Sigmoid colon (tissue), 6 donors: ENCODE measurements at regions not wholly inside any gene's neighbourhood (a gene's known extent, or its start where the extent isn't known, plus 50 kb on each side); places are given as distances from the start of the nearest gene placed in this dataset.
"Not testable (repeated sequence)": the region's sequence is repeated elsewhere in the genome, so short reads cannot be mapped to it uniquely, and the experiment has no call there.

ENCODE experiments used
- DNase-seq: peaks from one replicate; pipeline ENCODE4 v3.0.0-alpha.2; 2019
- H3K27ac ChIP-seq, 4 donors: fragments of 200-600 bp; sonication (generic); one replicate each; pipeline ENCODE4 v1.5.1; 2016 to 2019; ENCODE audit warnings: mild to moderate bottlenecking in 1 of 4
- H3K27me3 ChIP-seq, 3 donors: fragments of 200-600 bp; sonication (generic); one replicate each; pipeline ENCODE4 v1.5.1; 2019; ENCODE audit warnings: mild to moderate bottlenecking in 1 of 3
- H3K36me3 ChIP-seq, 4 donors: fragments of 200-600 bp; sonication (generic); one replicate each; pipeline ENCODE4 v1.5.1; 2016 to 2019
- H3K4me1 ChIP-seq, 4 donors: fragments of 200-600 bp; sonication (generic); one replicate each; pipeline ENCODE4 v1.5.1; 2017 to 2019
- H3K4me3 ChIP-seq, 4 donors: fragments of 200-600 bp; sonication (generic); one replicate each; pipeline ENCODE4 v1.5.1; 2017 to 2019; ENCODE audit warnings: mild to moderate bottlenecking in 2 of 4, moderate library complexity in 1 of 4
- H3K9me3 ChIP-seq, 4 donors: fragments of 200-600 bp in 3 of 4; sonication (generic) in 3 of 4; one replicate each; pipeline versions ENCODE4 v1.5.1 to v1.6.1; 2013 to 2019
- CTCF ChIP-seq, 4 experiments: fragments of 450-650 bp in 3 of 4; fragments of 200-600 bp in 1 of 4; IDR thresholded peaks; one replicate each; pipeline ENCODE4 v1.5.1; 2016 to 2019; ENCODE audit warnings: antibody characterized with exemption in 4 of 4, mild to moderate bottlenecking in 3 of 4, moderate library complexity in 2 of 4
- EP300 ChIP-seq, 4 donors: sonication (generic); formaldehyde crosslinking; IDR thresholded peaks; one replicate each; pipeline ENCODE4 v1.6.1; 2017; ENCODE audit warnings: antibody characterized with exemption in 4 of 4
- POLR2A ChIP-seq, 2 donors: fragments of 450-650 bp; IDR thresholded peaks; one replicate each; pipeline ENCODE4 v1.6.1; 2016; ENCODE audit warnings: antibody characterized with exemption in 2 of 2, mild to moderate bottlenecking in 2 of 2, moderate library complexity in 2 of 2
- POLR2AphosphoS5 ChIP-seq, 4 donors: sonication (generic); formaldehyde crosslinking; IDR thresholded peaks; one replicate each; pipeline ENCODE4 v1.6.1; 2017; ENCODE audit warnings: antibody characterized with exemption in 4 of 4
- WGBS, 2 donors: extraction: QIAGEN DNeasy Blood & Tissue Kit; methylation state at CpG; one replicate each; pipeline ENCODE4 v1.1.7; 2013; 5-methylcytosine and 5-hydroxymethylcytosine counted together
- intact Hi-C: fragments of 100-400 bp; cut with DNase I; formaldehyde crosslinking; loops from one replicate; pipeline ENCODE4 v1.15.1; 2023
- donor health status: healthy with polysubstance abuse.
- donor health status: healthy.

GRCh38 chr3:20726786-20727185 is 540.8 kb upstream of the SGO1 start:
- intact Hi-C loops: no loop called here
- no peak for DNase-seq
- no peaks in the 10 kb centered on the region for H3K27me3 ChIP-seq
- no peak overlapping the region for H3K4me3 ChIP-seq
- 55 to 65% methylated on average over 2 of the region's 2 CpGs for WGBS, 2 donors
- no peaks in the 10 kb centered on the region for H3K9me3 ChIP-seq
- H3K4me1 ChIP-seq: no peaks in the 10 kb centered on the region
- no peaks in the 10 kb centered on the region for H3K36me3 ChIP-seq
- no peak overlapping the region for H3K27ac ChIP-seq
- TF ChIP-seq CTCF (IDR thresholded peaks at IDR 0.05): no peak
- TF ChIP-seq POLR2A (IDR thresholded peaks at IDR 0.05): no peak
- no peak for TF ChIP-seq EP300 (IDR thresholded peaks at IDR 0.05)

GRCh38 chr3:20724241-20724640 is 538.2 kb upstream of the SGO1 start:
- H3K4me3 ChIP-seq: no peak overlapping the region
- no peaks in the 10 kb centered on the region for H3K36me3 ChIP-seq
- no peaks in the 10 kb centered on the region for H3K9me3 ChIP-seq
- H3K4me1 ChIP-seq: no peaks in the 10 kb centered on the region
- H3K27ac ChIP-seq: no peak overlapping the region
- DNase-seq: no peak
- 80 to 81% methylated on average over 1 of the region's 1 CpG for WGBS, 2 donors
- H3K27me3 ChIP-seq: no peaks in the 10 kb centered on the region
- intact Hi-C loops: no loop called here
- TF ChIP-seq POLR2A (IDR thresholded peaks at IDR 0.05): no peak
- no peak for TF ChIP-seq CTCF (IDR thresholded peaks at IDR 0.05)
- no peak for TF ChIP-seq EP300 (IDR thresholded peaks at IDR 0.05)
- TF ChIP-seq POLR2AphosphoS5 (IDR thresholded peaks at IDR 0.05): no peak

- H3K9me3 ChIP-seq, DNase-seq, H3K4me3 ChIP-seq, H3K27ac ChIP-seq, H3K36me3 ChIP-seq, H3K27me3 ChIP-seq, intact Hi-C loops, H3K4me1 ChIP-seq: not testable (repeated sequence)
- 93% methylated on average over 2 of the region's 2 CpGs for WGBS, 2 donors
Measured at GRCh38 chr3:20716425-20716824, 530.4 kb upstream of the SGO1 start.

- Histone ChIP-seq H3K36me3 (no peaks in the 10 kb centered on the region), H3K27me3 (no peaks in the 10 kb centered on the region), H3K4me1 (no peaks in the 10 kb centered on the region), H3K4me3 (no peak overlapping the region), H3K27ac (no peak overlapping the region), H3K9me3 (peaks cover 0 to 6% (median 0%) of the 10 kb centered on the region in 4 donors)
- intact Hi-C loops: no loop called here
- WGBS, 2 donors: 42 to 51% methylated on average over 1 of the region's 1 CpG
- TF ChIP-seq CTCF (IDR thresholded peaks at IDR 0.05) (no peak), POLR2AphosphoS5 (IDR thresholded peaks at IDR 0.05) (no peak), POLR2A (IDR thresholded peaks at IDR 0.05) (no peak), EP300 (IDR thresholded peaks at IDR 0.05) (no peak)
- DNase-seq: no peak
Measured at GRCh38 chr3:20701641-20702040, 515.6 kb upstream of the SGO1 start.

- no peak overlapping the region for H3K4me3 ChIP-seq
- WGBS, 2 donors: 41 to 65% methylated on average over 2 of the region's 2 CpGs
- H3K4me1 ChIP-seq: no peaks in the 10 kb centered on the region
- no peaks in the 10 kb centered on the region for H3K27me3 ChIP-seq
- no peak for DNase-seq
- intact Hi-C loops: no loop called here
- H3K36me3 ChIP-seq: no peaks in the 10 kb centered on the region
- TF ChIP-seq POLR2A (IDR thresholded peaks at IDR 0.05) (no peak), EP300 (IDR thresholded peaks at IDR 0.05) (no peak), CTCF (IDR thresholded peaks at IDR 0.05) (no peak), POLR2AphosphoS5 (IDR thresholded peaks at IDR 0.05) (no peak)
- H3K9me3 ChIP-seq: peaks cover 0 to 9% (median 0%) of the 10 kb centered on the region in 4 donors
- H3K27ac ChIP-seq: no peak overlapping the region
Measured at GRCh38 chr3:20700714-20701113, 514.7 kb upstream of the SGO1 start.
